ENCODE measurements at regions not wholly inside any gene's neighbourhood (a gene's known extent, or its start where the extent isn't known, plus 50 kb on each side); places are given as distances from the start of the nearest gene placed in this dataset.

- TF ChIP-seq SMC3 (conservative IDR thresholded peaks at IDR 0.05; ENCODE audit: poor library complexity) (no peak), EZH2 (IDR thresholded peaks at IDR 0.05; ENCODE audit: borderline replicate concordance, insufficient read depth, low read length, poor library complexity, severe bottlenecking) (no peak), CTCF (IDR thresholded peaks at IDR 0.05; ENCODE audit: poor library complexity, severe bottlenecking) (no peak), TAF1 (IDR thresholded peaks at IDR 0.05; ENCODE audit: low read depth) (no peak), REST (IDR thresholded peaks at IDR 0.05; ENCODE audit: borderline replicate concordance) (no peak), RAD21 (conservative IDR thresholded peaks at IDR 0.05) (no peak), EP300 (conservative IDR thresholded peaks at IDR 0.05; ENCODE audit: poor library complexity, severe bottlenecking) (no peak), POLR2AphosphoS5 (IDR thresholded peaks at IDR 0.05) (no peak)
Measured at GRCh38 chr3:181318321-181318720, 328.8 kb upstream of the DNAJC19 start.

All from neural cell (in vitro differentiated cells).